GM12891 (cell line): ENCODE measurements at regions not wholly inside any gene's neighbourhood (a gene's known extent, or its start where the extent isn't known, plus 50 kb on each side); places are given as distances from the start of the nearest gene placed in this dataset.

Experiments
- POLR2A ChIP-seq: IDR thresholded peaks from 2 replicates; pipeline ENCODE4 v1.6.1; 2011; ENCODE audit warnings: low read depth, low read length, control low read depth
- POLR2AphosphoS5 ChIP-seq: IDR thresholded peaks from 2 replicates; pipeline ENCODE4 v1.6.1; 2011; ENCODE audit warnings: low read depth, low read length, control low read depth
- TAF1 ChIP-seq: IDR thresholded peaks from 2 replicates; pipeline ENCODE4 v1.6.1; 2011; ENCODE audit warnings: low read depth, low read length, control low read depth

GRCh38 chr12:33834672-33835071 is 187.6 kb upstream of the ALG10 start:
- TF ChIP-seq POLR2A (no peak), TAF1 (no peak), POLR2AphosphoS5 (no peak)
